Heart left ventricle (tissue), 13 donors: ENCODE measurements at regions not wholly inside any gene's neighbourhood (a gene's known extent, or its start where the extent isn't known, plus 50 kb on each side); places are given as distances from the start of the nearest gene placed in this dataset.

ENCODE experiments used
- POLR2A ChIP-seq, 2 donors: fragments of 450-650 bp; IDR thresholded peaks; one replicate each; pipeline ENCODE4 v1.6.1; 2017; ENCODE audit warnings: antibody characterized with exemption in 2 of 2, mild to moderate bottlenecking in 2 of 2, moderate library complexity in 2 of 2
- TF ChIP-seq, protein P1 (sequence below), 12 donors: fragments of 200-600 bp; sonication (generic) in 4 of 12; IDR thresholded peaks; one replicate each; pipeline versions ENCODE4 v1.5.0 to v1.8.0; 2018 to 2022; ENCODE audit warnings: antibody characterized with exemption in 12 of 12, mild to moderate bottlenecking in 5 of 12
- donor health status: ischemic (EF 13 %, LVEDD 7.1; RV severe dilation, severe dysfunction).
- donor health status: DM: no; HTN: yes; CAD: no.
- donor health status: DM: no; HTN: no; CAD: no.
- donor health status: ischemic (EF 25% LVEDD 6.9; RV normal size, moderate dysfunction).
- donor health status: ischemic (EF 25% LVEDD 5.7; RV mildly dilated, moderate dysfunction).
- donor health status: ischemic (EF 35%, LVEDD 5.7; RV mildly dilated, moderate dysfunction).
- donor health status: nonischemic (EF 11% LVEDD 7.7; RV severe dilation, severe dysfunction).
- donor health status: DM: yes; HTN: yes; CAD: no.
- donor health status: PGD.
- donor health status: ischemic (EF 29% LVEDD 5.4; RV normal size, mild dysfunction).
- donor health status: nonischemic (EF 23%, LVEDD 6.1; RV moderate dilation, normal function).

DNA sequence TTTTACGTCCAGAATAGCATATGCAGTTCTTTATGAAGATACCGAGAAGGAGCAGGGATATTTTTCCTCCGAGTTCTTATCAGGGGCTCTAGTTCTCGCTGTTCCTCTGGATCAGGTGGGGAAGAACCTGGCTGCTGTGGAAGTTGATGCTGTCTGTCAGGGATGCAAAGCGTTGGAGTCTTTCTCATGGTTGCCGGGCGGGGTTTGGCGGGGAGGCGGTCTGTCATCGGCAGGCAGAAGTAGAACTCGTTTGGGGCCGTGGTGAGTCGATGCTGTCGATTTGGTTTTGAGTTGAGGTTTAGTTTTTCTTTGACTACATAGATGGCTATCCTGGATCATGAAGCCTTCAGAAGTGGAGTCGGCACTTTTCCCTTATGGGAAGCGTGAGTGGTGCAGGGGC lies 691.2 kb downstream of the QKI start:
- TF ChIP-seq, protein P1, sequence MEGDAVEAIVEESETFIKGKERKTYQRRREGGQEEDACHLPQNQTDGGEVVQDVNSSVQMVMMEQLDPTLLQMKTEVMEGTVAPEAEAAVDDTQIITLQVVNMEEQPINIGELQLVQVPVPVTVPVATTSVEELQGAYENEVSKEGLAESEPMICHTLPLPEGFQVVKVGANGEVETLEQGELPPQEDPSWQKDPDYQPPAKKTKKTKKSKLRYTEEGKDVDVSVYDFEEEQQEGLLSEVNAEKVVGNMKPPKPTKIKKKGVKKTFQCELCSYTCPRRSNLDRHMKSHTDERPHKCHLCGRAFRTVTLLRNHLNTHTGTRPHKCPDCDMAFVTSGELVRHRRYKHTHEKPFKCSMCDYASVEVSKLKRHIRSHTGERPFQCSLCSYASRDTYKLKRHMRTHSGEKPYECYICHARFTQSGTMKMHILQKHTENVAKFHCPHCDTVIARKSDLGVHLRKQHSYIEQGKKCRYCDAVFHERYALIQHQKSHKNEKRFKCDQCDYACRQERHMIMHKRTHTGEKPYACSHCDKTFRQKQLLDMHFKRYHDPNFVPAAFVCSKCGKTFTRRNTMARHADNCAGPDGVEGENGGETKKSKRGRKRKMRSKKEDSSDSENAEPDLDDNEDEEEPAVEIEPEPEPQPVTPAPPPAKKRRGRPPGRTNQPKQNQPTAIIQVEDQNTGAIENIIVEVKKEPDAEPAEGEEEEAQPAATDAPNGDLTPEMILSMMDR (IDR thresholded peaks at IDR 0.05) = no peak
- no peak for TF ChIP-seq POLR2A (IDR thresholded peaks at IDR 0.05)
